Upper lobe of right lung (tissue), 1 donor: ENCODE measurements at regions not wholly inside any gene's neighbourhood (a gene's known extent, or its start where the extent isn't known, plus 50 kb on each side); places are given as distances from the start of the nearest gene placed in this dataset.

ENCODE experiments used
- ATAC-seq: fragments of 200-7000 bp; cut with Tn5 transposase; one replicate; pipeline ENCODE4 v1.9.1; 2020; ENCODE audit warnings: mild to moderate bottlenecking, moderate library complexity
- DNase-seq: peaks from one replicate; pipeline ENCODE4 v3.0.0-alpha.2; 2020
- H3K27ac ChIP-seq: fragments of 200-600 bp; one replicate; pipeline ENCODE4 v1.8.0; 2022
- H3K27me3 ChIP-seq: fragments of 200-600 bp; one replicate; pipeline ENCODE4 v1.8.0; 2022; ENCODE audit warnings: mild to moderate bottlenecking
- H3K36me3 ChIP-seq: fragments of 200-600 bp; one replicate; pipeline ENCODE4 v1.8.0; 2022
- H3K4me1 ChIP-seq: fragments of 200-600 bp; one replicate; pipeline ENCODE4 v1.8.0; 2022
- H3K4me3 ChIP-seq: fragments of 200-600 bp; one replicate; pipeline ENCODE4 v1.8.0; 2022; ENCODE audit warnings: mild to moderate bottlenecking
- H3K9me3 ChIP-seq: fragments of 200-600 bp; one replicate; pipeline ENCODE4 v1.8.0; 2022
- intact Hi-C: fragments of 100-400 bp; cut with DNase I; formaldehyde crosslinking; loops from one replicate; pipeline ENCODE4 v1.11.0; 2022
- TF ChIP-seq, protein P1 (sequence below): fragments of 200-600 bp; IDR thresholded peaks from one replicate; pipeline ENCODE4 v1.8.0; 2022; ENCODE audit warnings: antibody characterized with exemption
- donor health status: DM: no; HTN: yes; CAD: no; lungs with severe emphysema.

DNA sequence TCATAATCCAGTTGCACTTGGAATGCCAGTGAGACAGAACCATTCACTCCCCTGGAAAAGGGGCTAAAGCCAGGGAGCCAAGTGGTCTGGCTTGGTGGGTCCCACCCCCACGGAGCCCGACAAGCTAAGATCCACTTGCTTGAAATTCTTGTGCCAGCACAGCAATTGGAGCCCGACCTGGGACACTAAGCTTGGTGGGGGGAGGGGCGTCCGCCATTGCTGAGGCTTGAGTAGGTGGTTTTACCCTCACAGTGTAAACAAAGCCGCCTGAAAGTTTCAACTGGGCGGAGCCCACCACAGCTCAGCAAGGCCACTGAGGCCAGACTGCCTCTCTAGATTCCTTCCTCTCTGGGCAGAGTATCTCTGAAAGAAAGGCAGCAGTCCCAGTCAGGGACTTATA lies 200.7 kb upstream of the NPSR1 start:
- ATAC-seq (no peak), DNase-seq (no peak)
- H3K9me3 ChIP-seq: no peaks in the 10 kb centered on the region
- no peaks in the 10 kb centered on the region for H3K4me1 ChIP-seq
- H3K4me3 ChIP-seq: no peak overlapping the region
- no peaks in the 10 kb centered on the region for H3K36me3 ChIP-seq
- intact Hi-C loops: no loop called here
- no peaks in the 10 kb centered on the region for H3K27me3 ChIP-seq
- TF ChIP-seq, protein P1, sequence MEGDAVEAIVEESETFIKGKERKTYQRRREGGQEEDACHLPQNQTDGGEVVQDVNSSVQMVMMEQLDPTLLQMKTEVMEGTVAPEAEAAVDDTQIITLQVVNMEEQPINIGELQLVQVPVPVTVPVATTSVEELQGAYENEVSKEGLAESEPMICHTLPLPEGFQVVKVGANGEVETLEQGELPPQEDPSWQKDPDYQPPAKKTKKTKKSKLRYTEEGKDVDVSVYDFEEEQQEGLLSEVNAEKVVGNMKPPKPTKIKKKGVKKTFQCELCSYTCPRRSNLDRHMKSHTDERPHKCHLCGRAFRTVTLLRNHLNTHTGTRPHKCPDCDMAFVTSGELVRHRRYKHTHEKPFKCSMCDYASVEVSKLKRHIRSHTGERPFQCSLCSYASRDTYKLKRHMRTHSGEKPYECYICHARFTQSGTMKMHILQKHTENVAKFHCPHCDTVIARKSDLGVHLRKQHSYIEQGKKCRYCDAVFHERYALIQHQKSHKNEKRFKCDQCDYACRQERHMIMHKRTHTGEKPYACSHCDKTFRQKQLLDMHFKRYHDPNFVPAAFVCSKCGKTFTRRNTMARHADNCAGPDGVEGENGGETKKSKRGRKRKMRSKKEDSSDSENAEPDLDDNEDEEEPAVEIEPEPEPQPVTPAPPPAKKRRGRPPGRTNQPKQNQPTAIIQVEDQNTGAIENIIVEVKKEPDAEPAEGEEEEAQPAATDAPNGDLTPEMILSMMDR: no peak
- H3K27ac ChIP-seq: no peak overlapping the region

DNA sequence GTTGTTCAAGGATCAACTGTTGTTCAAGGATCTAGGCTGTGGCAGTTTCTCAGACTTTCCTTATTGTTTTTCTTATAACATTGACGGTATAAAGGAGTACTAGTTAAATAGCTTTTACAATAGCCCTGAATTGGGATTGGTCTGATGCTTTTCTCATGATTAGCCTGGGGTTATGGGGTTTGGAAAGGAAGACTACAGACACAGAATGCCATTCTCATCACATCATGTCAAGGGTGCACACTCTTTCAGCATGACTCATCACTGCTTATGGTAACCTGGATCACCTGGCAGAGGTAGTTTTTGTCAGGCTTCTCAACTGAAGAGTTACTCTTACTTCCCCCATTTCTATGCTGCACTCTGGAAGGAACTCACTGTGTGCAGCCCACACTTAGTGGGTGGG lies 194.2 kb upstream of the NPSR1 start:
- TF ChIP-seq, protein P1: no peak
- H3K4me1 ChIP-seq: no peaks in the 10 kb centered on the region
- H3K4me3 ChIP-seq: no peak overlapping the region
- H3K9me3 ChIP-seq: no peaks in the 10 kb centered on the region
- H3K27me3 ChIP-seq: no peaks in the 10 kb centered on the region
- H3K36me3 ChIP-seq: no peaks in the 10 kb centered on the region
- H3K27ac ChIP-seq: no peak overlapping the region
- DNase-seq (no peak), ATAC-seq (no peak)
- intact Hi-C loops: no loop called here

DNA sequence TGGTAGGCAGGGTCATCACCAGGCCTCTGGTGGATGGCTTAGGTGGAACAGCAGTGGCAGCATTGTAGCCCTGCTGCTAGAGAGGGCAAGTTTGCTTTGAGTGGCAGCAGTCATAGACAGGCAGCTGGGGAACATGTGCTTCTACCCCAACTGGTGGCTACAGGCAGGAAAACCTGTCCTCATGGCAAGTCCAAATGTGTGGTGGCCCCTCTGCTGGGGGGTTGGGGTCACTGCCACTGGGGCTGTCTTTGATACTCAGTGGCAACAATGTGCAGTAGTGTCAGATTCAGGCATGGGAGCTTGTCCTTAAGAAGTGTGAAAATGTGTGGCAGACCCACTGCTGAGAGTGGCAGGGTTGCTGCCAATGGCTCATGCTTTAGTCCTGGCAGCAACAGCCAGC lies 186.2 kb upstream of the NPSR1 start:
- ATAC-seq: no peak
- Histone ChIP-seq H3K27ac (no peak overlapping the region), H3K4me1 (no peaks in the 10 kb centered on the region), H3K4me3 (no peak overlapping the region), H3K9me3 (no peaks in the 10 kb centered on the region), H3K36me3 (no peaks in the 10 kb centered on the region), H3K27me3 (no peaks in the 10 kb centered on the region)
- TF ChIP-seq, protein P1: no peak
- no peak for DNase-seq
- intact Hi-C loops: no loop called here

DNA sequence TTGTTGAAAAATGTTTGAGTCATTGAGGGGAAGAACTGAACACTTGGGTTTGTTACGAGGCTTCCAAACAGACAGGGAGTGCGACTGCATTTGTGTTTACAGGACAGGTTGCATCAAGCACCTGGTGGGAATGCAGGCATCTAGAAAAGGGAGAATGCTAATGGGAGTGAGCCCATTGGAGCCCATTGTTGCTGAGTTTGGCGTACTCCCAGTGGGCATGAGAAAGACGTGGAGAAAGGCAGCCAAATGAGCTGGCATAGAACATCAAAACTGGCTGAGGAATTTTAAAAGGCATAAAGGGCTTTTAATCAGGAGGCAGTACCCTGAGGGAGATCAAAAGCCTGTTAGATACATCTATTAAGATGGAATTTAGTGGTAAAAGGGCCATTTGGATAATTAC lies 171.6 kb upstream of the NPSR1 start:
- intact Hi-C loops: no loop called here
- TF ChIP-seq, protein P1: no peak
- Histone ChIP-seq H3K4me3 (no peak overlapping the region), H3K4me1 (no peaks in the 10 kb centered on the region), H3K27me3 (no peaks in the 10 kb centered on the region), H3K36me3 (no peaks in the 10 kb centered on the region), H3K27ac (no peak overlapping the region), H3K9me3 (no peaks in the 10 kb centered on the region)
- DNase-seq (no peak), ATAC-seq (no peak)

DNA sequence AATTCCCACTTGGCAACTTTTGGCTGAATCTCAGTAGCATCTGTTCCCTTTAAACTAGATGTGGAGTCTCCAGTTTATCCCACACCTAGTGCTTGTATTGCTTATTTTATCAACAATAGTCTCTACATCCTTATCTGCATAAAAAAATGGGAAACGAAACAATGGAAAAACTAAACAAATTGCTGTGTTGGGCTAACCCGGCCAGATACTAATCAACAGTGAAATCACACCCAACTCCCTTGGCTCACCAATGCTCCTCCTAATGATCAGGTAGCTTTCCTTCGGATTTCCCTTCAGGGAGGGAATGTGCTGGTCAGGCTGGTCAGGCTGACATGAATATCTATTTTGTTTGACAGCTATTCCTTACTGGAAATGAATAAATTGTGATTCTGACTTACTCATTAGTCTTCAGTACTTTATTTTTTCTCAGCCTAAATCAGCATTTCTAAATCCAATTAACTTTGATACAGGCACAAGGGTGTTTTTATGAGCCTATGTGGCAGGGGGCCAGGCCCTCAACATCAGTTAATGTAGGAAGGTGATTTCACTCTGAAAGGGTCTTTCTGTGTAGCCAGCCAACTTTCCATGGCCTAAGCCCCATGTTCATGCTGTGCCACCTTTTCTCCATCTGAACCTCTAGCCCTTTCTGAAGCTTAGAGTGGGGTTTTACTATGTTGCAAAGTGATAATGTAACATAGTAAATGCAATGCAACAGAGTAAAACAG lies 170.5 kb upstream of the NPSR1 start:
- intact Hi-C loops: no loop called here
- DNase-seq: no peak
- TF ChIP-seq, protein P1: no peak
- Histone ChIP-seq H3K27ac (no peak overlapping the region), H3K27me3 (no peaks in the 10 kb centered on the region), H3K9me3 (no peaks in the 10 kb centered on the region), H3K36me3 (no peaks in the 10 kb centered on the region), H3K4me1 (no peaks in the 10 kb centered on the region), H3K4me3 (no peak overlapping the region)
- ATAC-seq: no peak

DNA sequence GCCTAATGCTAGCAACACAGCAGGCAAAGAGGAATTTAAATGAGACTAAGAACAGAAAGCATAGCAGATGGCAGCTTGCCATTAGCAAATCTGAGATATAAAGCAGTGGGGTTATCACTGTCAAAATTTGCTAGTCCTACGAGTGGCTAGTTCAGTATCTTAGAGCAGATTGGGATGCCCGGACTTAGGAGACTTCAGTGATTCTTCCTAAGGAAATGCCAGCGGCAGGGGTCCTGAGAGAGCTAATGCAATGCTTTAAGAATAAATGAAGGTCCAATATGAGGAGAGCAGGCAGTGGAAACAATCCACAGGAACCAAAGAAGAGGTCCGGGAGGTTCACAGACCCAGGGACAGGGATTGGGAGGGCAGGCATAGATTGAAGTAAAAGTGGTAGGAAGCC lies 169.3 kb upstream of the NPSR1 start:
- no peak overlapping the region for H3K4me3 ChIP-seq
- no peaks in the 10 kb centered on the region for H3K27me3 ChIP-seq
- no peaks in the 10 kb centered on the region for H3K36me3 ChIP-seq
- H3K9me3 ChIP-seq: no peaks in the 10 kb centered on the region
- no peaks in the 10 kb centered on the region for H3K4me1 ChIP-seq
- TF ChIP-seq, protein P1: no peak
- no peak for DNase-seq
- no peak overlapping the region for H3K27ac ChIP-seq
- intact Hi-C loops: no loop called here
- no peak for ATAC-seq
